ENCODE measurements at regions not wholly inside any gene's neighbourhood (a gene's known extent, or its start where the extent isn't known, plus 50 kb on each side); places are given as distances from the start of the nearest gene placed in this dataset.

DNA sequence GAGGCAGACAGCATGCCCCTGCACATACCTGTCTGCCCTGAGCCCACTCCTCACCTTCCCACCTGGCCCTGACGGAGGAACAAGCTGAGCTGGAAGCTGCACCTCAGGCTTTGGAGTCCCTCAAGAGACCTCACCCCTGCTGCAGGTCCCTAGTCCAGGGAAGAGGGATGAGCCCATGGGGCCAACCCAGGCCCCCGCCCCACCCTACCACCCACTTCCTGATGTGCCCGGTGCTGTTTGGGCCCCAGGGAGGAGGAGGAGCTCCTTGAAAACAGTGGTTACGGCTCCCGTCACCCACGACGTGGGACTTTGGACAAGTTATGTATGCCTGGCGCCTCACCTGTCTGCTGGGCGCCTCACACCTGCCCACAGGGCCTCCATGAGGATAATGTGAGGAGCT is 250.2 kb downstream of the NPHP4 start:
- no peak for TF ChIP-seq POLR2A (IDR thresholded peaks at IDR 0.05)
- TF ChIP-seq, protein P1, sequence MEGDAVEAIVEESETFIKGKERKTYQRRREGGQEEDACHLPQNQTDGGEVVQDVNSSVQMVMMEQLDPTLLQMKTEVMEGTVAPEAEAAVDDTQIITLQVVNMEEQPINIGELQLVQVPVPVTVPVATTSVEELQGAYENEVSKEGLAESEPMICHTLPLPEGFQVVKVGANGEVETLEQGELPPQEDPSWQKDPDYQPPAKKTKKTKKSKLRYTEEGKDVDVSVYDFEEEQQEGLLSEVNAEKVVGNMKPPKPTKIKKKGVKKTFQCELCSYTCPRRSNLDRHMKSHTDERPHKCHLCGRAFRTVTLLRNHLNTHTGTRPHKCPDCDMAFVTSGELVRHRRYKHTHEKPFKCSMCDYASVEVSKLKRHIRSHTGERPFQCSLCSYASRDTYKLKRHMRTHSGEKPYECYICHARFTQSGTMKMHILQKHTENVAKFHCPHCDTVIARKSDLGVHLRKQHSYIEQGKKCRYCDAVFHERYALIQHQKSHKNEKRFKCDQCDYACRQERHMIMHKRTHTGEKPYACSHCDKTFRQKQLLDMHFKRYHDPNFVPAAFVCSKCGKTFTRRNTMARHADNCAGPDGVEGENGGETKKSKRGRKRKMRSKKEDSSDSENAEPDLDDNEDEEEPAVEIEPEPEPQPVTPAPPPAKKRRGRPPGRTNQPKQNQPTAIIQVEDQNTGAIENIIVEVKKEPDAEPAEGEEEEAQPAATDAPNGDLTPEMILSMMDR (IDR thresholded peaks at IDR 0.05) = no peak
- TF ChIP-seq POLR2AphosphoS5 (IDR thresholded peaks at IDR 0.05) = no peak

Measured in breast epithelium (tissue), 3 donors.